ENCODE measurements at regions not wholly inside any gene's neighbourhood (a gene's known extent, or its start where the extent isn't known, plus 50 kb on each side); places are given as distances from the start of the nearest gene placed in this dataset.

DNA sequence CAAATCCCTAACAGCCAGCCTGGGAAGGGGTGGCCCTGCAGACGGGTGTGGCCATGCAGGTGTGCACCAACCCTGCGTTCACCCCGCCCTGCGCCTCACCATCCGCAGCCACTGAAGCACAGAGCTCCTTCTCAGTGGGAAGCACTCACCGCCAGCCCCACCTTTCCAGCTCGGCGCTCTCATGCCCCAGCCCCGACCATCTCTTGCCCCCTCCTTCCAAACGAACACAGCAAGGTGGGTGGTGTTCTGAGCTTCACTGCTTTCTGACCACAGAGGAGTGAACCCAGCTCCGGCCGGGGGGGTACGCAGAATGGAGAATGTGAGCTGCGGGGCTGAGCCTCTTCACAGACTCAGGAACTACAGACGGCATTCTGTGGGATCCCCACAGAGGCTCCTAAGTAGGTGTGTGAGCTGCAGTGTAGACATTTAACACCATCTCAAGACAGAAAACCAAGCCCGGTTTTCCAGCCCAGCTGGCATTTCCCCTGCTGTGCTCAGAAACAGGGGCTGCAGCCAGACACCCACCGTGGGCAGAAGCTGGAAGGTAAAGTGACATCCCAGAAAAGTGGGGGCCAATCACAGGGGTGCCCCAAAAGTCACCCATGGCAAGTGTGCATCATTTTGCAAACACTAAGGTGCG, 88.4 kb upstream of the RTL6 start (continued):
- TF ChIP-seq, protein P1, sequence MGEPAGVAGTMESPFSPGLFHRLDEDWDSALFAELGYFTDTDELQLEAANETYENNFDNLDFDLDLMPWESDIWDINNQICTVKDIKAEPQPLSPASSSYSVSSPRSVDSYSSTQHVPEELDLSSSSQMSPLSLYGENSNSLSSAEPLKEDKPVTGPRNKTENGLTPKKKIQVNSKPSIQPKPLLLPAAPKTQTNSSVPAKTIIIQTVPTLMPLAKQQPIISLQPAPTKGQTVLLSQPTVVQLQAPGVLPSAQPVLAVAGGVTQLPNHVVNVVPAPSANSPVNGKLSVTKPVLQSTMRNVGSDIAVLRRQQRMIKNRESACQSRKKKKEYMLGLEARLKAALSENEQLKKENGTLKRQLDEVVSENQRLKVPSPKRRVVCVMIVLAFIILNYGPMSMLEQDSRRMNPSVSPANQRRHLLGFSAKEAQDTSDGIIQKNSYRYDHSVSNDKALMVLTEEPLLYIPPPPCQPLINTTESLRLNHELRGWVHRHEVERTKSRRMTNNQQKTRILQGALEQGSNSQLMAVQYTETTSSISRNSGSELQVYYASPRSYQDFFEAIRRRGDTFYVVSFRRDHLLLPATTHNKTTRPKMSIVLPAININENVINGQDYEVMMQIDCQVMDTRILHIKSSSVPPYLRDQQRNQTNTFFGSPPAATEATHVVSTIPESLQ (CRISPR knock-in tag; IDR thresholded peaks at IDR 0.05), result no peak
- TF ChIP-seq, protein P2, sequence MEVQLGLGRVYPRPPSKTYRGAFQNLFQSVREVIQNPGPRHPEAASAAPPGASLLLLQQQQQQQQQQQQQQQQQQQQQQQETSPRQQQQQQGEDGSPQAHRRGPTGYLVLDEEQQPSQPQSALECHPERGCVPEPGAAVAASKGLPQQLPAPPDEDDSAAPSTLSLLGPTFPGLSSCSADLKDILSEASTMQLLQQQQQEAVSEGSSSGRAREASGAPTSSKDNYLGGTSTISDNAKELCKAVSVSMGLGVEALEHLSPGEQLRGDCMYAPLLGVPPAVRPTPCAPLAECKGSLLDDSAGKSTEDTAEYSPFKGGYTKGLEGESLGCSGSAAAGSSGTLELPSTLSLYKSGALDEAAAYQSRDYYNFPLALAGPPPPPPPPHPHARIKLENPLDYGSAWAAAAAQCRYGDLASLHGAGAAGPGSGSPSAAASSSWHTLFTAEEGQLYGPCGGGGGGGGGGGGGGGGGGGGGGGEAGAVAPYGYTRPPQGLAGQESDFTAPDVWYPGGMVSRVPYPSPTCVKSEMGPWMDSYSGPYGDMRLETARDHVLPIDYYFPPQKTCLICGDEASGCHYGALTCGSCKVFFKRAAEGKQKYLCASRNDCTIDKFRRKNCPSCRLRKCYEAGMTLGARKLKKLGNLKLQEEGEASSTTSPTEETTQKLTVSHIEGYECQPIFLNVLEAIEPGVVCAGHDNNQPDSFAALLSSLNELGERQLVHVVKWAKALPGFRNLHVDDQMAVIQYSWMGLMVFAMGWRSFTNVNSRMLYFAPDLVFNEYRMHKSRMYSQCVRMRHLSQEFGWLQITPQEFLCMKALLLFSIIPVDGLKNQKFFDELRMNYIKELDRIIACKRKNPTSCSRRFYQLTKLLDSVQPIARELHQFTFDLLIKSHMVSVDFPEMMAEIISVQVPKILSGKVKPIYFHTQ (CRISPR knock-in tag; IDR thresholded peaks at IDR 0.05), result no peak
- TF ChIP-seq ZNF416 (CRISPR knock-in tag; IDR thresholded peaks at IDR 0.05) (no peak), RELA (CRISPR knock-in tag; IDR thresholded peaks at IDR 0.05; ENCODE audit: borderline replicate concordance) (no peak), FOXP1 (CRISPR knock-in tag; IDR thresholded peaks at IDR 0.05; ENCODE audit: borderline replicate concordance) (no peak), CREB1 (CRISPR knock-in tag; IDR thresholded peaks at IDR 0.05) (no peak), PRRX2 (CRISPR knock-in tag; IDR thresholded peaks at IDR 0.05) (no peak)
- TF ChIP-seq, protein P3, sequence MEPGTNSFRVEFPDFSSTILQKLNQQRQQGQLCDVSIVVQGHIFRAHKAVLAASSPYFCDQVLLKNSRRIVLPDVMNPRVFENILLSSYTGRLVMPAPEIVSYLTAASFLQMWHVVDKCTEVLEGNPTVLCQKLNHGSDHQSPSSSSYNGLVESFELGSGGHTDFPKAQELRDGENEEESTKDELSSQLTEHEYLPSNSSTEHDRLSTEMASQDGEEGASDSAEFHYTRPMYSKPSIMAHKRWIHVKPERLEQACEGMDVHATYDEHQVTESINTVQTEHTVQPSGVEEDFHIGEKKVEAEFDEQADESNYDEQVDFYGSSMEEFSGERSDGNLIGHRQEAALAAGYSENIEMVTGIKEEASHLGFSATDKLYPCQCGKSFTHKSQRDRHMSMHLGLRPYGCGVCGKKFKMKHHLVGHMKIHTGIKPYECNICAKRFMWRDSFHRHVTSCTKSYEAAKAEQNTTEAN (CRISPR knock-in tag; IDR thresholded peaks at IDR 0.05), result no peak
- TF ChIP-seq, protein P4, sequence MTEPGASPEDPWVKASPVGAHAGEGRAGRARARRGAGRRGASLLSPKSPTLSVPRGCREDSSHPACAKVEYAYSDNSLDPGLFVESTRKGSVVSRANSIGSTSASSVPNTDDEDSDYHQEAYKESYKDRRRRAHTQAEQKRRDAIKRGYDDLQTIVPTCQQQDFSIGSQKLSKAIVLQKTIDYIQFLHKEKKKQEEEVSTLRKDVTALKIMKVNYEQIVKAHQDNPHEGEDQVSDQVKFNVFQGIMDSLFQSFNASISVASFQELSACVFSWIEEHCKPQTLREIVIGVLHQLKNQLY (CRISPR knock-in tag; IDR thresholded peaks at IDR 0.05), result no peak
- TF ChIP-seq, protein P5, sequence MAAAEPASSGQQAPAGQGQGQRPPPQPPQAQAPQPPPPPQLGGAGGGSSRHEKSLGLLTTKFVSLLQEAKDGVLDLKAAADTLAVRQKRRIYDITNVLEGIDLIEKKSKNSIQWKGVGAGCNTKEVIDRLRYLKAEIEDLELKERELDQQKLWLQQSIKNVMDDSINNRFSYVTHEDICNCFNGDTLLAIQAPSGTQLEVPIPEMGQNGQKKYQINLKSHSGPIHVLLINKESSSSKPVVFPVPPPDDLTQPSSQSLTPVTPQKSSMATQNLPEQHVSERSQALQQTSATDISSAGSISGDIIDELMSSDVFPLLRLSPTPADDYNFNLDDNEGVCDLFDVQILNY (CRISPR knock-in tag; IDR thresholded peaks at IDR 0.05), result no peak
- TF ChIP-seq, protein P6, sequence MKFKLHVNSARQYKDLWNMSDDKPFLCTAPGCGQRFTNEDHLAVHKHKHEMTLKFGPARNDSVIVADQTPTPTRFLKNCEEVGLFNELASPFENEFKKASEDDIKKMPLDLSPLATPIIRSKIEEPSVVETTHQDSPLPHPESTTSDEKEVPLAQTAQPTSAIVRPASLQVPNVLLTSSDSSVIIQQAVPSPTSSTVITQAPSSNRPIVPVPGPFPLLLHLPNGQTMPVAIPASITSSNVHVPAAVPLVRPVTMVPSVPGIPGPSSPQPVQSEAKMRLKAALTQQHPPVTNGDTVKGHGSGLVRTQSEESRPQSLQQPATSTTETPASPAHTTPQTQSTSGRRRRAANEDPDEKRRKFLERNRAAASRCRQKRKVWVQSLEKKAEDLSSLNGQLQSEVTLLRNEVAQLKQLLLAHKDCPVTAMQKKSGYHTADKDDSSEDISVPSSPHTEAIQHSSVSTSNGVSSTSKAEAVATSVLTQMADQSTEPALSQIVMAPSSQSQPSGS (CRISPR knock-in tag; IDR thresholded peaks at IDR 0.05; ENCODE audit: borderline replicate concordance, low read depth), result no peak

DNA sequence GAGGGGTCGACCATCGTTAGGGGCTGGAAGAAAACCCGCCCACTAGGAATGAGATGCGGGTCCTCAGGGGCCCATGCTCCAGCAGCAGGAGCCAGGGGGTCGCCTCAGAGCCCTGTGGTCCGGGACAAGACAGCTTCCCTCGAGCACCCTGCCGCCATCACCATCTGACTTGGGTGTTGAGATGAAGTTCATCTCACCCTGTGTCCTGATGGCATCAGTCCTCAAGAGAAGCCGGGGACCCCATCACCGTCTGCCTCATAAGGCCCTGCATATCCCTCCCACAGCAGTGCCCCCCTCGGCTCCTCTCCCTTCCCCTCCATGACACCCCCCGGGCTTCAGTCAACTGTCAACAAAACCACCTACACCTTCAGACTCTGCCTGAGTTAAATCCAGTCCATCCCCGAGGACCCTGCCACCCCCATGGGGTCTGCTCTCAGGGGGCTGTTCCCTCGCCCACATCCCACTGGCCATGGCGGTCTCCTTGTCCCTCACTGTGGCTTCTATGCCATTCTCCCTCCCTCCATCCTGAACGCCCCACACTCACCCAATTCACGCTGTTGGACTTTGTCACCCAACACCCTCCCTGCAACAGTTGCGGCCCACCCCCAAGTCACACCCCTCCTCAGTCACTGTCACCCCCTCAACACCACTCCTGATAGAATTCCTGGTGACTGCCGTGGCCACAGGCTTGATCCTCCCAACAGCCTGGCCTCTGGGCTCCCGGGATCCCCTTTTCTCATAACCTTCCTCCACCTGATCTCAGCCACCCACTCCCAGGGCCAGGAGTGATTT, 87.7 kb upstream of the RTL6 start:
- Mint-ChIP-seq H3K27ac (no peak overlapping the region), H3K4me1 (no peaks in the 10 kb centered on the region), H3K9me3 (peaks cover 13% of the 10 kb centered on the region), H3K36me3 (peaks cover 5% of the 10 kb centered on the region; the same call in 1 of the 2 replicates), H3K4me3 (no peak overlapping the region), H3K27me3 (ENCODE audit: low read depth) (peaks cover 2% of the 10 kb centered on the region; the same call in 1 of the 2 replicates)
- POLR2A ChIA-PET, result no interaction called here
- CTCF ChIA-PET, result interaction anchor here (0.6 to 1.3 kb wide), 2 partner anchors 38 to 517 kb away, joined by 3 to 4 read pairs; no protein-coding TSS in a partner anchor
- ATAC-seq, result no peak
- DNase-seq (ENCODE audit: low spot score), result no peak
- TF ChIP-seq GRHL2 (CRISPR knock-in tag; IDR thresholded peaks at IDR 0.05; ENCODE audit: insufficient replicate concordance, severe bottlenecking) (no peak), ZNF232 (CRISPR knock-in tag; IDR thresholded peaks at IDR 0.05) (no peak), ZNF671 (CRISPR knock-in tag; IDR thresholded peaks at IDR 0.05) (no peak), NFYB (CRISPR knock-in tag; conservative IDR thresholded peaks at IDR 0.05; ENCODE audit: low read depth) (no peak), ESRRA (CRISPR knock-in tag; IDR thresholded peaks at IDR 0.05; ENCODE audit: borderline replicate concordance) (no peak), ELF4 (CRISPR knock-in tag; IDR thresholded peaks at IDR 0.05; ENCODE audit: low read depth) (no peak)

Measured in WTC11 (cell line).